Ishikawa (cell line): ENCODE measurements at regions not wholly inside any gene's neighbourhood (a gene's known extent, or its start where the extent isn't known, plus 50 kb on each side); places are given as distances from the start of the nearest gene placed in this dataset.

Experiments
- CEBPB ChIP-seq: IDR thresholded peaks from 2 replicates; pipeline ENCODE4 v1.6.1; 2012
- CREB1 ChIP-seq: IDR thresholded peaks from 2 replicates; pipeline ENCODE4 v1.6.1; 2012; ENCODE audit warnings: low read depth
- EGR1 ChIP-seq: IDR thresholded peaks from 2 replicates; pipeline ENCODE4 v1.6.1; 2012
- EP300 ChIP-seq: IDR thresholded peaks from 2 replicates; pipeline ENCODE4 v1.6.1; 2012; ENCODE audit warnings: borderline replicate concordance
- FOXM1 ChIP-seq: IDR thresholded peaks from 2 replicates; pipeline ENCODE4 v1.6.1; 2012; ENCODE audit warnings: low read depth, borderline replicate concordance
- MAX ChIP-seq: IDR thresholded peaks from 2 replicates; pipeline ENCODE4 v1.6.1; 2012
- NFIC ChIP-seq: IDR thresholded peaks from 2 replicates; pipeline ENCODE4 v1.6.1; 2012
- RAD21 ChIP-seq: IDR thresholded peaks from 2 replicates; pipeline ENCODE4 v1.6.1; 2012; ENCODE audit warnings: low read depth
- REST ChIP-seq: IDR thresholded peaks from 2 replicates; pipeline ENCODE4 v1.6.1; 2012; ENCODE audit warnings: low read depth, mild to moderate bottlenecking
- TAF1 ChIP-seq: IDR thresholded peaks from 2 replicates; pipeline ENCODE4 v1.6.1; 2012; ENCODE audit warnings: low read depth, mild to moderate bottlenecking
- TCF12 ChIP-seq: IDR thresholded peaks from 2 replicates; pipeline ENCODE4 v1.6.1; 2012; ENCODE audit warnings: low read depth
- TEAD4 ChIP-seq: IDR thresholded peaks from 2 replicates; pipeline ENCODE4 v1.6.1; 2012
- USF1 ChIP-seq: IDR thresholded peaks from 2 replicates; pipeline ENCODE4 v1.6.1; 2012
- YY1 ChIP-seq: IDR thresholded peaks from 2 replicates; pipeline ENCODE4 v1.6.1; 2012; ENCODE audit warnings: low read depth
- ZBTB7A ChIP-seq: IDR thresholded peaks from 2 replicates; pipeline ENCODE4 v1.6.1; 2012; ENCODE audit warnings: low read depth

- TF ChIP-seq TCF12 (no peak), CEBPB (no peak), EGR1 (no peak), ZBTB7A (no peak)
Measured at GRCh38 chr6:27809939-27810767, 102.0 kb downstream of the OR2B2 start.

- no peak for TF ChIP-seq NFIC
- TF ChIP-seq TCF12: no peak
- no peak for TF ChIP-seq TEAD4
- TF ChIP-seq FOXM1: no peak
- no peak for TF ChIP-seq MAX
- no peak for TF ChIP-seq CREB1
Measured at GRCh38 chr6:27809067-27809938, 102.9 kb downstream of the OR2B2 start.

- TF ChIP-seq RAD21: no peak
- no peak for TF ChIP-seq YY1
- no peak for TF ChIP-seq USF1
- TF ChIP-seq NFIC: no peak
- no peak for TF ChIP-seq TAF1
- TF ChIP-seq EP300: no peak
- TF ChIP-seq CEBPB: no peak
Measured at GRCh38 chr6:27806981-27807440, 105.2 kb downstream of the OR2B2 start.

GRCh38 chr6:27805347-27805746 lies 106.8 kb downstream of the OR2B2 start:
- TF ChIP-seq EGR1 (no peak), FOXM1 (no peak), TEAD4 (no peak)

- no peak for TF ChIP-seq TEAD4
- TF ChIP-seq TAF1: no peak
- no peak for TF ChIP-seq ZBTB7A
Measured at GRCh38 chr6:27804851-27805250, 107.3 kb downstream of the OR2B2 start.

- TF ChIP-seq TEAD4 (no peak), TAF1 (no peak), USF1 (no peak), YY1 (no peak), NFIC (no peak), RAD21 (no peak), REST (no peak), ZBTB7A (no peak), FOXM1 (no peak), EP300 (no peak), MAX (no peak), EGR1 (no peak), CREB1 (no peak), TCF12 (no peak), CEBPB (no peak)
Measured at GRCh38 chr6:27800731-27801373, 111.3 kb downstream of the OR2B2 start.

GRCh38 chr6:27797960-27798359 lies 114.2 kb downstream of the OR2B2 start:
- TF ChIP-seq MAX (no peak), EGR1 (no peak), EP300 (no peak), TAF1 (no peak), TEAD4 (no peak), YY1 (no peak), CREB1 (no peak), TCF12 (no peak), NFIC (no peak), RAD21 (no peak), REST (no peak), ZBTB7A (no peak), CEBPB (no peak), USF1 (no peak), FOXM1 (no peak)
